HL-60 (cell line): ENCODE measurements at regions not wholly inside any gene's neighbourhood (a gene's known extent, or its start where the extent isn't known, plus 50 kb on each side); places are given as distances from the start of the nearest gene placed in this dataset.

Experiments
- GABPA ChIP-seq: IDR thresholded peaks from 2 replicates; pipeline ENCODE4 v1.6.1; 2012; ENCODE audit warnings: low read depth
- POLR2AphosphoS5 ChIP-seq: IDR thresholded peaks from 2 replicates; pipeline ENCODE4 v1.6.1; 2012; ENCODE audit warnings: low read depth
- TF ChIP-seq, protein P1 (sequence below): IDR thresholded peaks from one replicate; pipeline ENCODE4 v1.5.1; 2011; ENCODE audit warnings: low read length, control low read depth, inconsistent platforms; ENCODE audit not compliant: insufficient read depth
- TF ChIP-seq, protein P2 (sequence below): IDR thresholded peaks from 2 replicates; pipeline ENCODE4 v1.6.1; 2012; ENCODE audit warnings: low read depth; ENCODE audit not compliant: insufficient replicate concordance

DNA sequence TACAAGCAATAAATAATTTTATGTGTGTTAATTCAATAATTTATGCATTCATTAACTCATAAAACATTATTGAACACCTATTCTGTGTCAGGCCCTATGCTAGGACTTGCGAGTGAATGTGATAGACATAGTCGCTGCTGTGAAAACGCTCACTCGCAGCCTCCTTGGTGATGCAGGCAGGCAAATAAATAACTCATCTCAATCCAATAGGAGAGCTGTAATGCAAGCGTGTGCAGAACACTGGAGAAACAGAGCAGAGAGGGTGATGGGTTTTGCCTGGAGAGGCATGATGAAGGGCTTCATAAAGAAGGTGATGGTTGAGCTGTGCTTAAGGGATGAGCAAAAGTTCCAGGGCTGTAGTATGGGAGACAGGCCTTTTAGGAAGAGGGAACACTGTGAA is 111.3 kb upstream of the ZNF462 start:
- TF ChIP-seq, protein P1, sequence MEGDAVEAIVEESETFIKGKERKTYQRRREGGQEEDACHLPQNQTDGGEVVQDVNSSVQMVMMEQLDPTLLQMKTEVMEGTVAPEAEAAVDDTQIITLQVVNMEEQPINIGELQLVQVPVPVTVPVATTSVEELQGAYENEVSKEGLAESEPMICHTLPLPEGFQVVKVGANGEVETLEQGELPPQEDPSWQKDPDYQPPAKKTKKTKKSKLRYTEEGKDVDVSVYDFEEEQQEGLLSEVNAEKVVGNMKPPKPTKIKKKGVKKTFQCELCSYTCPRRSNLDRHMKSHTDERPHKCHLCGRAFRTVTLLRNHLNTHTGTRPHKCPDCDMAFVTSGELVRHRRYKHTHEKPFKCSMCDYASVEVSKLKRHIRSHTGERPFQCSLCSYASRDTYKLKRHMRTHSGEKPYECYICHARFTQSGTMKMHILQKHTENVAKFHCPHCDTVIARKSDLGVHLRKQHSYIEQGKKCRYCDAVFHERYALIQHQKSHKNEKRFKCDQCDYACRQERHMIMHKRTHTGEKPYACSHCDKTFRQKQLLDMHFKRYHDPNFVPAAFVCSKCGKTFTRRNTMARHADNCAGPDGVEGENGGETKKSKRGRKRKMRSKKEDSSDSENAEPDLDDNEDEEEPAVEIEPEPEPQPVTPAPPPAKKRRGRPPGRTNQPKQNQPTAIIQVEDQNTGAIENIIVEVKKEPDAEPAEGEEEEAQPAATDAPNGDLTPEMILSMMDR: no peak
- TF ChIP-seq, protein P2, sequence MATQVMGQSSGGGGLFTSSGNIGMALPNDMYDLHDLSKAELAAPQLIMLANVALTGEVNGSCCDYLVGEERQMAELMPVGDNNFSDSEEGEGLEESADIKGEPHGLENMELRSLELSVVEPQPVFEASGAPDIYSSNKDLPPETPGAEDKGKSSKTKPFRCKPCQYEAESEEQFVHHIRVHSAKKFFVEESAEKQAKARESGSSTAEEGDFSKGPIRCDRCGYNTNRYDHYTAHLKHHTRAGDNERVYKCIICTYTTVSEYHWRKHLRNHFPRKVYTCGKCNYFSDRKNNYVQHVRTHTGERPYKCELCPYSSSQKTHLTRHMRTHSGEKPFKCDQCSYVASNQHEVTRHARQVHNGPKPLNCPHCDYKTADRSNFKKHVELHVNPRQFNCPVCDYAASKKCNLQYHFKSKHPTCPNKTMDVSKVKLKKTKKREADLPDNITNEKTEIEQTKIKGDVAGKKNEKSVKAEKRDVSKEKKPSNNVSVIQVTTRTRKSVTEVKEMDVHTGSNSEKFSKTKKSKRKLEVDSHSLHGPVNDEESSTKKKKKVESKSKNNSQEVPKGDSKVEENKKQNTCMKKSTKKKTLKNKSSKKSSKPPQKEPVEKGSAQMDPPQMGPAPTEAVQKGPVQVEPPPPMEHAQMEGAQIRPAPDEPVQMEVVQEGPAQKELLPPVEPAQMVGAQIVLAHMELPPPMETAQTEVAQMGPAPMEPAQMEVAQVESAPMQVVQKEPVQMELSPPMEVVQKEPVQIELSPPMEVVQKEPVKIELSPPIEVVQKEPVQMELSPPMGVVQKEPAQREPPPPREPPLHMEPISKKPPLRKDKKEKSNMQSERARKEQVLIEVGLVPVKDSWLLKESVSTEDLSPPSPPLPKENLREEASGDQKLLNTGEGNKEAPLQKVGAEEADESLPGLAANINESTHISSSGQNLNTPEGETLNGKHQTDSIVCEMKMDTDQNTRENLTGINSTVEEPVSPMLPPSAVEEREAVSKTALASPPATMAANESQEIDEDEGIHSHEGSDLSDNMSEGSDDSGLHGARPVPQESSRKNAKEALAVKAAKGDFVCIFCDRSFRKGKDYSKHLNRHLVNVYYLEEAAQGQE: no peak
- TF ChIP-seq POLR2AphosphoS5: no peak
- no peak for TF ChIP-seq GABPA
